A673 (cell line): ENCODE measurements at regions not wholly inside any gene's neighbourhood (a gene's known extent, or its start where the extent isn't known, plus 50 kb on each side); places are given as distances from the start of the nearest gene placed in this dataset.
"Not testable (repeated sequence)": the region's sequence is repeated elsewhere in the genome, so short reads cannot be mapped to it uniquely, and the experiment has no call there.

ENCODE experiments used
- BruUV-seq: library from RNA; stranded (reverse); fragments of 400-500 nt; replicated peaks from 2 replicates; lab custom pipeline; 2021; lab: Mats Ljungman, UMichigan
- CTCF ChIA-PET: fragments of 300-600 bp; sonication (Branson Sonifier 250); formaldehyde crosslinking; loops from one replicate; lab custom pipeline; 2022; ENCODE audit warnings: antibody characterized with exemption; lab: Charles Lee
- POLR2A ChIA-PET: fragments of 300-600 bp; sonication (Branson Sonifier 250); formaldehyde crosslinking; loops from one replicate; lab custom pipeline; 2022; ENCODE audit warnings: antibody characterized with exemption; ENCODE audit not compliant: low non-redundant PET; lab: Charles Lee
- DNase-seq: peaks from one replicate; pipeline ENCODE4 v3.0.0-alpha.2; 2015; ENCODE audit warnings: low spot score
- H3K27ac ChIP-seq: fragments of 200-600 bp; sonication (generic); 2 replicates; pipeline ENCODE4 v1.5.1; 2016; ENCODE audit warnings: mixed run types, low read depth, mild to moderate bottlenecking, mixed read lengths, antibody characterized with exemption, low read length; ENCODE audit not compliant: poor library complexity, severe bottlenecking
- H3K27me3 ChIP-seq: fragments of 200-600 bp; sonication (generic); replicated peaks from 2 replicates; pipeline ENCODE4 v1.6.1; 2017; ENCODE audit warnings: mixed run types, low read depth, mild to moderate bottlenecking, mixed read lengths, antibody characterized with exemption, low read length; ENCODE audit not compliant: insufficient read depth, poor library complexity
- H3K36me3 ChIP-seq: fragments of 200-600 bp; sonication (generic); 2 replicates; pipeline ENCODE4 v1.6.1; 2016; ENCODE audit warnings: mixed run types, mild to moderate bottlenecking, mixed read lengths, antibody characterized with exemption, low read length; ENCODE audit not compliant: insufficient read depth, poor library complexity, severe bottlenecking
- H3K4me1 ChIP-seq: fragments of 200-600 bp; sonication (generic); 2 replicates; pipeline ENCODE4 v1.6.1; 2017; ENCODE audit warnings: mixed run types, mild to moderate bottlenecking, mixed read lengths, antibody characterized with exemption, low read length; ENCODE audit not compliant: insufficient read depth, poor library complexity, severe bottlenecking
- H3K4me3 ChIP-seq: fragments of 200-600 bp; sonication (generic); 2 replicates; pipeline ENCODE4 v1.5.1; 2016; ENCODE audit warnings: low read depth, mixed run types, mild to moderate bottlenecking, mixed read lengths, low read length; ENCODE audit not compliant: poor library complexity, severe bottlenecking
- H3K9me3 ChIP-seq: fragments of 200-600 bp; sonication (generic); 2 replicates; pipeline ENCODE4 v1.6.1; 2016; ENCODE audit warnings: mixed run types, low read depth, mild to moderate bottlenecking, mixed read lengths, antibody characterized with exemption, low read length; ENCODE audit not compliant: poor library complexity, severe bottlenecking
- EZH2 ChIP-seq: fragments of 200-600 bp; sonication (generic); IDR thresholded peaks from 2 replicates; pipeline ENCODE4 v1.6.1; 2017; ENCODE audit warnings: borderline replicate concordance, low read depth, mild to moderate bottlenecking, mixed read lengths, antibody characterized with exemption, low read length; ENCODE audit not compliant: poor library complexity, severe bottlenecking
- intact Hi-C: fragments of 100-400 bp; cut with micrococcal nuclease; formaldehyde crosslinking; loops from one replicate; pipeline ENCODE4 v1.10.0; 2022; ENCODE audit not compliant: unreplicated experiment
- TF ChIP-seq, protein P1 (sequence below): fragments of 300-800, 200-600 bp; sonication (generic); conservative IDR thresholded peaks from 2 replicates; pipeline ENCODE4 v1.5.1; 2017; ENCODE audit warnings: low read depth, mild to moderate bottlenecking, antibody characterized with exemption, low read length, moderate library complexity, mixed read lengths

DNA sequence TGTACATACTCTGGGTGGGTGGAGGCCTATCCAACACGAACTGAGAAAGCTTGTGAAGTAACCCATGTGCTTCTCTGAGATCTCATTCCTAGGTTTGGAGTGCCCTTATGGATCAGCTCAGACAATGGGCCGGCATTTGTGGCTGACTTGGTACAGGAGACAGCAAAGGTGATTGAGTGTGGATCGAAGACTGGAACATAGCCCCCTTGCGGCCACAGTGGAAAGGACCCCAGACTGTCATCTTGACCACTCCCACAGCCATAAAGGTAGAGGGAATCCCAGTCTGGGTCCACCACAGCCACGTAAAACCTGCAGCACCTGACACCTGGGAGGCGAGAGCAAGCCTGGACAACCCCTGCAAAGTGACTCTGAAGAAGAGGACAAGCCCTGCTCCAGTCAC lies 598.0 kb upstream of the AADAT start:
- intact Hi-C loops: no loop called here
- Histone ChIP-seq H3K36me3 (no peaks in the 10 kb centered on the region), H3K9me3 (no peaks in the 10 kb centered on the region), H3K27me3 (no peaks in the 10 kb centered on the region), H3K27ac (no peak overlapping the region), H3K4me1 (no peaks in the 10 kb centered on the region), H3K4me3 (no peak overlapping the region)
- DNase-seq: no peak
- CTCF ChIA-PET: no interaction called here
- BruUV-seq: no TSS peak
- POLR2A ChIA-PET: no interaction called here
- TF ChIP-seq, protein P1, sequence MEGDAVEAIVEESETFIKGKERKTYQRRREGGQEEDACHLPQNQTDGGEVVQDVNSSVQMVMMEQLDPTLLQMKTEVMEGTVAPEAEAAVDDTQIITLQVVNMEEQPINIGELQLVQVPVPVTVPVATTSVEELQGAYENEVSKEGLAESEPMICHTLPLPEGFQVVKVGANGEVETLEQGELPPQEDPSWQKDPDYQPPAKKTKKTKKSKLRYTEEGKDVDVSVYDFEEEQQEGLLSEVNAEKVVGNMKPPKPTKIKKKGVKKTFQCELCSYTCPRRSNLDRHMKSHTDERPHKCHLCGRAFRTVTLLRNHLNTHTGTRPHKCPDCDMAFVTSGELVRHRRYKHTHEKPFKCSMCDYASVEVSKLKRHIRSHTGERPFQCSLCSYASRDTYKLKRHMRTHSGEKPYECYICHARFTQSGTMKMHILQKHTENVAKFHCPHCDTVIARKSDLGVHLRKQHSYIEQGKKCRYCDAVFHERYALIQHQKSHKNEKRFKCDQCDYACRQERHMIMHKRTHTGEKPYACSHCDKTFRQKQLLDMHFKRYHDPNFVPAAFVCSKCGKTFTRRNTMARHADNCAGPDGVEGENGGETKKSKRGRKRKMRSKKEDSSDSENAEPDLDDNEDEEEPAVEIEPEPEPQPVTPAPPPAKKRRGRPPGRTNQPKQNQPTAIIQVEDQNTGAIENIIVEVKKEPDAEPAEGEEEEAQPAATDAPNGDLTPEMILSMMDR: no peak
- TF ChIP-seq EZH2: no peak

DNA sequence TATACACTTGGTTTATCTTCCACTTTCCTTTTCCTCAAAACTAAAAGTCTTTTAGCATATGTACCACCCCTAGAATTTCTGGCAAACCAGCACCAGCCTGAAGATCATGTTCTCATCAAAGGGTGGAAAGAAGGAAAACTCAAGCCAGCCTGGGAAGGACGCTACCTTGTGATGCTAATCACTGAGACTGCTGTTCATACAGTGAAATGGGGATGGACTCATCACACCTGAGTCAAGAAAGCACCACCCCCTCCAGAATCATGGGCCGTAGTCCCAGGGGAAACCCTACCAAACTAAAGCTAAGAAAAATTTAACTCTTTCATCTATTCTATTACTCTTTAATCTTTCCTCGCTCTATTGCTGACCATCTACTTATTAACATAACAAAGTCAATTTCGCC lies 595.9 kb upstream of the AADAT start:
- H3K4me1 ChIP-seq, H3K9me3 ChIP-seq, CTCF ChIA-PET, H3K27me3 ChIP-seq, H3K36me3 ChIP-seq, H3K4me3 ChIP-seq, BruUV-seq, DNase-seq, intact Hi-C loops, POLR2A ChIA-PET, H3K27ac ChIP-seq: not testable (repeated sequence)

DNA sequence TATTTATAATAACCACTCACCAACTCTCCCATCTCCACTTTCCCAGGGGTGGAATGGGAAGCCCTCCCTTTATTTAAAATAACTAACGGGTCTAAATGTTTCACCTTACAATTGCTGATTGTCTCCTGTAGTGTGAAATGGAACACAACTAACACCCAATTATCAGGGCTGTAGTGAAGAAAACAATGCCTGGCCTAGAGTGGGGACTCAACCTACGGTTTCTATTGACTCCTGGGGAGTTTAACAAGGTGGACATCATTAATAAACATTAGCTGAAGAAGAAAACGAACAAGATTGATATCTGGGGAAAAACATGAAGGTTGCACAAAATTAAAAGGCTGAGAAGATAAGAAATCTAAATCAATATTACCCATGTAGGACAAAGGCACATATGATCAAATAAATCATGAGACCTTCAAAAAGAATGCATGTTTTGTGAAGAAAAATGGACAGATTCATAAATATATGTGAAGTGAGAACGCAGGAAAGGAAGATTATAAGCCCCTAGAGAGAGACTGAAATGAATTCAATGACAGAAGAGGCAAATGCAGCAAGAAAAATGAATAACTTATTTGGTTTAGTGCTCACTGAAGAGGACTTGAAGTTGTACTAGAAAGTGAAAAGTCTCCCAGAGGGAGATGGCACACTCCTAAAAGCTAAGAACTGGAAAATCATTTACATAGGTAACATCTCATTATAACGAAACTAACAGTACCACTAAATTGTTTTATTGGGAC lies 593.0 kb upstream of the AADAT start:
- no peak for TF ChIP-seq EZH2
- TF ChIP-seq, protein P1: no peak
- POLR2A ChIA-PET: no interaction called here
- Histone ChIP-seq H3K4me1 (no peaks in the 10 kb centered on the region), H3K27ac (no peak overlapping the region), H3K27me3 (no peaks in the 10 kb centered on the region), H3K4me3 (no peak overlapping the region), H3K36me3 (no peaks in the 10 kb centered on the region), H3K9me3 (no peaks in the 10 kb centered on the region)
- intact Hi-C loops: no loop called here
- CTCF ChIA-PET: no interaction called here
- no peak for DNase-seq
- BruUV-seq: no TSS peak

DNA sequence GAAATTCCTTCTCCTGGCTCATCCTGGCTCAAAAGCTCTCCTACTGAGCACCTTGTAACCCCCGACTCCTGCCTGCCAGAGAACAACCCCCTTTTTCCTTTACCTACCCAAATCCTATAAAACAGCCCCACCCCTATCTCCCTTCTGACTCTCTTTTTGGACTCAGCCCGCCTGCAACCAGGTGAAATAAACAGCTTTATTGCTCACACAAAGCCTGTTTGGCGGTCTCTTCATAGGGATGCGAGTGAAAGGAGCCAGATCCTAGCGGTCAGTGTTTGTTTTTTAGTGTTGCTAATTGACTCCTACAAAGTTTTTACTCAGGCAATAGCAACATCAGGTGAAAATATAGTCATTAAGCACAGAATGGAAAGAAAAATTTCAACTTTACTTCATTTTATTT lies 592.3 kb upstream of the AADAT start:
- DNase-seq, H3K4me3 ChIP-seq, intact Hi-C loops, H3K9me3 ChIP-seq, H3K4me1 ChIP-seq, H3K27ac ChIP-seq, H3K27me3 ChIP-seq, CTCF ChIA-PET, H3K36me3 ChIP-seq, POLR2A ChIA-PET, BruUV-seq: not testable (repeated sequence)
